HL-60 (cell line): ENCODE measurements at regions not wholly inside any gene's neighbourhood (a gene's known extent, or its start where the extent isn't known, plus 50 kb on each side); places are given as distances from the start of the nearest gene placed in this dataset.

Experiments
- DNase-seq, 2 experiments: peaks; one replicate each; pipeline ENCODE4 v3.0.0-alpha.2; 2010 to 2020; ENCODE audit warnings: low read depth in 1 of 2, low spot score in 1 of 2
- H3K27ac ChIP-seq: fragments of 250-450 bp; sonication (Bioruptor Pico); replicated peaks from 2 replicates; pipeline ENCODE4 v1.5.1; 2020; ENCODE audit warnings: mild to moderate bottlenecking, moderate library complexity
- H3K27me3 ChIP-seq: fragments of 250-450 bp; sonication (Bioruptor Pico); 2 replicates; pipeline ENCODE4 v1.5.1; 2021; ENCODE audit warnings: mild to moderate bottlenecking, moderate library complexity; ENCODE audit not compliant: insufficient read depth, poor library complexity, severe bottlenecking
- H3K4me3 ChIP-seq: replicated peaks from 2 replicates; pipeline ENCODE4 v1.5.1; 2011; ENCODE audit warnings: mild to moderate bottlenecking, control low read depth, low read length; ENCODE audit not compliant: insufficient read depth
- CTCF ChIP-seq: IDR thresholded peaks from one replicate; pipeline ENCODE4 v1.5.1; 2011; ENCODE audit warnings: low read length, control low read depth, inconsistent platforms; ENCODE audit not compliant: insufficient read depth
- GABPA ChIP-seq: IDR thresholded peaks from 2 replicates; pipeline ENCODE4 v1.6.1; 2012; ENCODE audit warnings: low read depth
- POLR2AphosphoS5 ChIP-seq: IDR thresholded peaks from 2 replicates; pipeline ENCODE4 v1.6.1; 2012; ENCODE audit warnings: low read depth
- SPI1 ChIP-seq: IDR thresholded peaks from 2 replicates; pipeline ENCODE4 v1.6.1; 2012; ENCODE audit warnings: low read depth, mild to moderate bottlenecking, borderline replicate concordance
- TF ChIP-seq, protein P1 (sequence below): IDR thresholded peaks from 2 replicates; pipeline ENCODE4 v1.6.1; 2012; ENCODE audit warnings: low read depth; ENCODE audit not compliant: insufficient replicate concordance

DNA sequence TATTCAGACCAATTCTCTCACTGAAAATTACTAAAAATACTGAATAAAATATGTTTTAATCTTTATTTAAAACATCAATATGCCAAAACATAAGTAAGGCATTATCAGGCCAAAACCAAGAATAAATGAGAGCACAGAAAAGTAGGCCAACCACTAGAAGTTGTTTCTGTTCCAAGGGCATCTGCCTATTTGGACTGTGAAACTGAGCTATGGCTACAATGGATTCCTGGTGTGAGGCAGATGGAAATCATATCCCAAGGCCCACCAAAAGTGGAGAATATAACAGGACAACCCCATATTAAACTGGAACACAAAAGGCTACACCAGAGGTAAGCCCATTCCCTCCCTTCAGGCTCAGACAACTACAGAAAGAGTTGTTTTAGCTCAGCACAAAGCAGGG is 302.8 kb upstream of the IL12A start:
- no peak for TF ChIP-seq SPI1
- no peak for TF ChIP-seq POLR2AphosphoS5
- TF ChIP-seq GABPA: no peak
- TF ChIP-seq, protein P1, sequence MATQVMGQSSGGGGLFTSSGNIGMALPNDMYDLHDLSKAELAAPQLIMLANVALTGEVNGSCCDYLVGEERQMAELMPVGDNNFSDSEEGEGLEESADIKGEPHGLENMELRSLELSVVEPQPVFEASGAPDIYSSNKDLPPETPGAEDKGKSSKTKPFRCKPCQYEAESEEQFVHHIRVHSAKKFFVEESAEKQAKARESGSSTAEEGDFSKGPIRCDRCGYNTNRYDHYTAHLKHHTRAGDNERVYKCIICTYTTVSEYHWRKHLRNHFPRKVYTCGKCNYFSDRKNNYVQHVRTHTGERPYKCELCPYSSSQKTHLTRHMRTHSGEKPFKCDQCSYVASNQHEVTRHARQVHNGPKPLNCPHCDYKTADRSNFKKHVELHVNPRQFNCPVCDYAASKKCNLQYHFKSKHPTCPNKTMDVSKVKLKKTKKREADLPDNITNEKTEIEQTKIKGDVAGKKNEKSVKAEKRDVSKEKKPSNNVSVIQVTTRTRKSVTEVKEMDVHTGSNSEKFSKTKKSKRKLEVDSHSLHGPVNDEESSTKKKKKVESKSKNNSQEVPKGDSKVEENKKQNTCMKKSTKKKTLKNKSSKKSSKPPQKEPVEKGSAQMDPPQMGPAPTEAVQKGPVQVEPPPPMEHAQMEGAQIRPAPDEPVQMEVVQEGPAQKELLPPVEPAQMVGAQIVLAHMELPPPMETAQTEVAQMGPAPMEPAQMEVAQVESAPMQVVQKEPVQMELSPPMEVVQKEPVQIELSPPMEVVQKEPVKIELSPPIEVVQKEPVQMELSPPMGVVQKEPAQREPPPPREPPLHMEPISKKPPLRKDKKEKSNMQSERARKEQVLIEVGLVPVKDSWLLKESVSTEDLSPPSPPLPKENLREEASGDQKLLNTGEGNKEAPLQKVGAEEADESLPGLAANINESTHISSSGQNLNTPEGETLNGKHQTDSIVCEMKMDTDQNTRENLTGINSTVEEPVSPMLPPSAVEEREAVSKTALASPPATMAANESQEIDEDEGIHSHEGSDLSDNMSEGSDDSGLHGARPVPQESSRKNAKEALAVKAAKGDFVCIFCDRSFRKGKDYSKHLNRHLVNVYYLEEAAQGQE: no peak
- DNase-seq: no peak
- no peak overlapping the region for H3K27ac ChIP-seq
- H3K4me3 ChIP-seq: no peak overlapping the region
- no peaks in the 10 kb centered on the region for H3K27me3 ChIP-seq

DNA sequence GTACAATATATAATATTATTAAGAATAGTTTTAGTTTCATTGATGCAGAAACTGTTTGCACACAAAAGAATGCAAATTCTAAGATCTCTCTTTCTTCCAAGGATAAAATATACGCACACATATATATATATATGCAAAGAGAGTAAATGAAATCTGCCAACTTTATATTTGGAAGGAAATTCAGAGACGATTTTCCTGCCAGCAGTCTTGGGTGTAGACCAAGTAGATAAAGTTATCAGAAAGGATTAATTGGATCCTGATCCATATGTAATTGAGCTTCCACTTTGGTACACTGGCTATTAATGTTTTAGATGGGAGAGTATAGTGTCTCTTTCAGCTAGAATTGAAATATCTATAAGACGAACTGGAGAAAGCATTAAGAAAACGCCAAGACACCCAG is 295.4 kb upstream of the IL12A start:
- H3K27ac ChIP-seq: no peak overlapping the region
- H3K4me3 ChIP-seq: no peak overlapping the region
- no peak for TF ChIP-seq CTCF
- TF ChIP-seq, protein P1: no peak
- no peak for TF ChIP-seq SPI1
- no peak for TF ChIP-seq POLR2AphosphoS5
- no peak for TF ChIP-seq GABPA
- H3K27me3 ChIP-seq: no peaks in the 10 kb centered on the region
- no peak for DNase-seq

DNA sequence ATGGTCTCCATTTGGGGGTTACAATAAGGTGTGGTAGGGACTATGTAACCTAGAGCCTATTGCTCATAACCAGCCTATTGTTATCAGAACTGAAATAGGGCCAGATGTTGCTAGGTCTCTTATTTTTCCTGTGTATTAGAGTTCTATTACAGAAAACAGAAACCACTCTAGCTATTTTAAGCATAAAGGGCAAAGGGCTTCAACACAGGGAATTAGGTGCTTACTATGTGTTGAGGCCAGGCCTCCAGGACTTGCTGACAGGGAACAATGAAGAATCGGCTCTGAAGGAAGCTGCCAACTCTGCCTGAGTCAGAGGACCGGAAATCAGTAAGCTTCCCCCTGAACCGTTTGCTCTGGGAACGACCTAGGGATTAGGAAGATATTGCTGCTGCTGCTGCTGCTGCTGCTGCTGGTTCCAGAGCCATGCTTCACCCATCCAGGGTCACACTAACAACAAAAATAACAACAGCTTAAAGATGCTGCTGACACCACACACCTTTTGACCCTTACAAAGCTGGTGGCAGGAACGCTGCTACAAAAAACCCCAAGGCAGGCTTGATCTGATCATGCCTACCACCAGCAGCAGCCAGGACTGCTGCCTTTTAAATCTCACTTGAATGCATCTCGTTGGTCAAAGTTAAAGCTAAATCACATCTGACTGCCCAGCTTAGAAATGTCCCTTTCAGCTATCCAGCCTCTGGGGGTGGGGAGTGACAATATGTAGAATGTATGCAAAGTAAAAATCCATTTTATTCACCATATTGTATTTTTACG is 276.9 kb upstream of the IL12A start:
- H3K27ac ChIP-seq: no peak overlapping the region
- no peak overlapping the region for H3K4me3 ChIP-seq
- DNase-seq: no peak
- TF ChIP-seq, protein P1: no peak
- TF ChIP-seq POLR2AphosphoS5: no peak
- TF ChIP-seq CTCF: no peak
- no peak for TF ChIP-seq GABPA
- no peak for TF ChIP-seq SPI1
- H3K27me3 ChIP-seq: no peaks in the 10 kb centered on the region
